ENCODE measurements at regions not wholly inside any gene's neighbourhood (a gene's known extent, or its start where the extent isn't known, plus 50 kb on each side); places are given as distances from the start of the nearest gene placed in this dataset.

DNA sequence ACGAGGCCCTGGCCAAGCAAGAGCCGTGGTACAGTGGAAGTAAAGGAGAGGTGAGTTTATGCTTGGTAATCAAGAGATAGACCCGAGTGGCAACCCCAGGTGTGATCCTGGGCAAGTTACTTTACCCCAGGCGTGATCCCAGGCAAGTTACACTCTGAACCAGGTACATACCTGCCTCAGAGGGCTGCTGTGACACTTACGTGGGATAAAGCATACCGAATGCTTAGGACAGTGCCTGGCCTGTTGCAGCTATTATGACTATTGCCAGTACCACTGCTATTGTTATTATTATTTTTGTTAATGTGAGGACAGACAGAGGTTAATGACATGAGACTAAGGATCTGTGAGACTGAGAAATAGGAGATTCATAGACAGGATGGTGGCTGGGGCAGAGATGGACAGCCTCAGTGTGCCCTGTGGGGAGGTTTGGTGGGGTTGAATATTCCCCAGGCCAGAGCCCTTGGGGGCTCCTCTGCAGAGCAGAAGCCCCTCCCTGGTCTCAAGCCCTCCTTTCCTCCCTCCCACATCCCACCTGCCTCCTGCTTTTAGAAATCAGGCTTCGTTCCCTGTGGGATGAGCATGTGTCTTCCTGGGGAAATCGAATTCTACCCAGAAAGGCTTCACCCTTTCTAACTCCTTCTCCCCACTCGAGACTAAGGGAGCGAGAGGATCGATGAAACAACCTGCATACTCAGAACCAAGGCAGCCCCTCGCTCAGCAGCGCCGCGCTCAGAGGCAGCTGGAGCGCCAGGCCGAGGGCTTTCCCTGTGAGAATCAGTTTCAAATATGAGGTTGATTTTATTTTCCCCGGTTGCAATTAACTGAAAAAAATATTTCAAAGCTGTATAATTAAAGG is 62.0 kb upstream of the SIX3 start:
- FAIRE-seq (peak; percentile 23), DNase-seq (ENCODE audit: low read depth) (no peak)

GRCh38 chr2:44880125-44880483 is 61.4 kb upstream of the SIX3 start:
- FAIRE-seq, result no peak
- TF ChIP-seq, protein P1, sequence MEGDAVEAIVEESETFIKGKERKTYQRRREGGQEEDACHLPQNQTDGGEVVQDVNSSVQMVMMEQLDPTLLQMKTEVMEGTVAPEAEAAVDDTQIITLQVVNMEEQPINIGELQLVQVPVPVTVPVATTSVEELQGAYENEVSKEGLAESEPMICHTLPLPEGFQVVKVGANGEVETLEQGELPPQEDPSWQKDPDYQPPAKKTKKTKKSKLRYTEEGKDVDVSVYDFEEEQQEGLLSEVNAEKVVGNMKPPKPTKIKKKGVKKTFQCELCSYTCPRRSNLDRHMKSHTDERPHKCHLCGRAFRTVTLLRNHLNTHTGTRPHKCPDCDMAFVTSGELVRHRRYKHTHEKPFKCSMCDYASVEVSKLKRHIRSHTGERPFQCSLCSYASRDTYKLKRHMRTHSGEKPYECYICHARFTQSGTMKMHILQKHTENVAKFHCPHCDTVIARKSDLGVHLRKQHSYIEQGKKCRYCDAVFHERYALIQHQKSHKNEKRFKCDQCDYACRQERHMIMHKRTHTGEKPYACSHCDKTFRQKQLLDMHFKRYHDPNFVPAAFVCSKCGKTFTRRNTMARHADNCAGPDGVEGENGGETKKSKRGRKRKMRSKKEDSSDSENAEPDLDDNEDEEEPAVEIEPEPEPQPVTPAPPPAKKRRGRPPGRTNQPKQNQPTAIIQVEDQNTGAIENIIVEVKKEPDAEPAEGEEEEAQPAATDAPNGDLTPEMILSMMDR (IDR thresholded peaks at IDR 0.05; ENCODE audit: insufficient read depth, low read length, severe bottlenecking), result no peak
- Histone ChIP-seq H3K4me3 (ENCODE audit: low read depth, low read length) (no peak overlapping the region), H3K27me3 (ENCODE audit: control insufficient read depth, insufficient read depth, low read length) (peaks cover 11% of the 10 kb centered on the region), H3K36me3 (ENCODE audit: control insufficient read depth, insufficient read depth, low read length) (no peaks in the 10 kb centered on the region)
- no peak for DNase-seq (ENCODE audit: low read depth)

More for the DNA sequence above, 62.0 kb upstream of the SIX3 start:
- no peaks in the 10 kb centered on the region for H3K36me3 ChIP-seq (ENCODE audit: control insufficient read depth, insufficient read depth, low read length)
- H3K27me3 ChIP-seq (ENCODE audit: control insufficient read depth, insufficient read depth, low read length), result peaks cover 9% of the 10 kb centered on the region
- TF ChIP-seq, protein P1 (IDR thresholded peaks at IDR 0.05; ENCODE audit: insufficient read depth, low read length, severe bottlenecking), result no peak
- H3K4me3 ChIP-seq (ENCODE audit: low read depth, low read length), result no peak overlapping the region

GRCh38 chr2:44881856-44882255 is 59.6 kb upstream of the SIX3 start:
- DNase-seq (ENCODE audit: low read depth) (no peak), FAIRE-seq (no peak)
- TF ChIP-seq, protein P1 (IDR thresholded peaks at IDR 0.05; ENCODE audit: insufficient read depth, low read length, severe bottlenecking), result no peak
- Histone ChIP-seq H3K4me3 (ENCODE audit: low read depth, low read length) (no peak overlapping the region), H3K27me3 (ENCODE audit: control insufficient read depth, insufficient read depth, low read length) (peaks cover 15% of the 10 kb centered on the region), H3K36me3 (ENCODE audit: control insufficient read depth, insufficient read depth, low read length) (no peaks in the 10 kb centered on the region)

- H3K27me3 ChIP-seq (ENCODE audit: control insufficient read depth, insufficient read depth, low read length), result peaks cover 15% of the 10 kb centered on the region
- H3K4me3 ChIP-seq (ENCODE audit: low read depth, low read length), result no peak overlapping the region
- DNase-seq (ENCODE audit: low read depth) (no peak), FAIRE-seq (peak; percentile 70)
- no peaks in the 10 kb centered on the region for H3K36me3 ChIP-seq (ENCODE audit: control insufficient read depth, insufficient read depth, low read length)
- TF ChIP-seq, protein P1 (IDR thresholded peaks at IDR 0.05; ENCODE audit: insufficient read depth, low read length, severe bottlenecking), result no peak
Observed at GRCh38 chr2:44883356-44883755, 58.1 kb upstream of the SIX3 start.

- Histone ChIP-seq H3K36me3 (ENCODE audit: control insufficient read depth, insufficient read depth, low read length) (no peaks in the 10 kb centered on the region), H3K27me3 (ENCODE audit: control insufficient read depth, insufficient read depth, low read length) (peaks cover 15% of the 10 kb centered on the region), H3K4me3 (ENCODE audit: low read depth, low read length) (no peak overlapping the region)
- FAIRE-seq (no peak), DNase-seq (ENCODE audit: low read depth) (no peak)
- TF ChIP-seq, protein P1 (IDR thresholded peaks at IDR 0.05; ENCODE audit: insufficient read depth, low read length, severe bottlenecking), result no peak
Observed at GRCh38 chr2:44884231-44884630, 57.3 kb upstream of the SIX3 start.

- TF ChIP-seq, protein P1 (IDR thresholded peaks at IDR 0.05; ENCODE audit: insufficient read depth, low read length, severe bottlenecking), result no peak
- Histone ChIP-seq H3K4me3 (ENCODE audit: low read depth, low read length) (no peak overlapping the region), H3K27me3 (ENCODE audit: control insufficient read depth, insufficient read depth, low read length) (peaks cover 15% of the 10 kb centered on the region), H3K36me3 (ENCODE audit: control insufficient read depth, insufficient read depth, low read length) (no peaks in the 10 kb centered on the region)
- FAIRE-seq, result no peak
- no peak for DNase-seq (ENCODE audit: low read depth)
Observed at GRCh38 chr2:44884677-44885076, 56.8 kb upstream of the SIX3 start.
